HL-60/S4 (cell line): ENCODE measurements at regions not wholly inside any gene's neighbourhood (a gene's known extent, or its start where the extent isn't known, plus 50 kb on each side); places are given as distances from the start of the nearest gene placed in this dataset.

Source experiments
- in situ Hi-C: fragments of 300-500 bp; cut with MboI; formaldehyde crosslinking; loops from 2 replicates; pipeline ENCODE4 v1.14.3; 2022; ENCODE audit warnings: low sequenced_read_pairs

GRCh38 chr6:163947276-163947675 lies 532.8 kb downstream of the QKI start:
- in situ Hi-C loops = no loop called here

GRCh38 chr6:163946437-163946836 lies 531.9 kb downstream of the QKI start:
- in situ Hi-C loops = no loop called here

DNA sequence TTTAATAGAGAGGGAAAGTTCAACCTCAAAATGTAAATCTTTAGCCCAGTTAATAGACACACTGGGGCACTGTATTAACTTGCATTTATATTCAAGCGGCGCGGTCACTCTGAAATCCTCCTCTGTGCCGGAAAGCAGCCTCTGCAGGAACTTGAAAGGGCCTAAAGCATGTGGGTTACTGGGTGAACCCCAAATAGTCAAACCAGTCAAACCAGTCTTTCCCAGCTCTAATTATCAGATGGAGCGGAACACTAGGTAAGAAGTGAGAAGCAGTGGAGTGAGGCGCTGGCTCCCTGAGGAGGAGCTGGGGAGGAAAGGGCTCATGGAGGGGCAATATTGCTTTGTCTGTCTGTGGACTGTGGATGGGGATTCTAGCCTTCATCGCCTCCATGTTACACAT lies 531.3 kb downstream of the QKI start:
- in situ Hi-C loops = no loop called here

DNA sequence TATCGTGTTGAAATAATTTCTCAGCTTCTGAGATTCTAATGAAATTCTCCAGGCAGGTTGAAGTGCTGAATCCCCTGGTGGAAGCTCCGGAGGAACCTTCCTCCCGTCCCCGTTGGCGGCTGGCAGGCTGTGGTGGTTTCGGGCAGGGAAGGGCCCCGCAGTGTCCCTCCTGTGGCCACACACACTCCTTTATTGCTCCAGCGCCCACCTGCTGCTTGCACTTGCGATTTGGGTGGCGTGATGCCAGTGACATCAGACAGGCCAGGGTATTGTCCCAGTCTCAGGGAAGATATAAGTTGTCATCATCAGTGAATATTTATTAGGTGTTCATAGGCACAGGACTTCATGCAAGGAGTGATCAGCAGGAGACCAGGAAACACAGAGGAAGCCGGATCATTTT lies 530.4 kb downstream of the QKI start:
- in situ Hi-C loops = no loop called here

DNA sequence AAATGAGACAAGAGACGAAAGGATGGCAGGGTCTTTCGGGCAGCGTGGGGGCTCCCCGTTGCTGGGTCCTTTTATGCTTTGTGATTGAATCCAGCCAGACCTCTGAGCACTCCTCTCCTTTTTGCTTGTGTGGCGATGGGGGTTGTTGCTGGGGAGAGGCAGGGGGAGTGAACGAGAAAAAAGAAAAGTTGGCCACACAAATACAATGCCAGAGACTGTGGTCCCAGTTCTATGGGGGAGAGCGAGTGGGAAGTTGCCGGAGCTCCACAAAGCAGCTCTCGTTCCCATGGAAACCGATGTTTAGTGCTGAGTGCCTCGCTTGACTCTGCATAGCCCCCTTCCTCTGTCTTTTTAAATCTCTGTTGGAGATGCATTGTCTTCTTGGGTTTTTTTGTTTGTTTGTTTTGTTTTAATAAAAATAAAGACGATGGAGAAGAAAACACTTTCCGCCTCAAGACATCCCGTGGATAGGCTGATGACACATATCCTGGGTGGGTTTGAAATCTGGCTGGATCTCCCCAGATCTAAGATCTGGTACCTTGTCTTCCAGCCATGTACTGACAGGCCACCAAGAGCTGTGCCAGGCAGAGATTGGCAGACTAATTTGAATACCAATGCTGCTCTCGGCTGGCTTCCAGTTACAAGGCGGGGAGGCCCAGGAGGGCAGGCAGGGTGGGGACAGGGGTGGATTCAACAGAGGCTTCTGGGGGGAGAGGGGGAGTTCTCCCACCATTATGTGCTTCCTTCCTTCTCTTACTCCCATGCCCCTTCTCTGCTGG lies 529.3 kb downstream of the QKI start:
- in situ Hi-C loops = no loop called here

DNA sequence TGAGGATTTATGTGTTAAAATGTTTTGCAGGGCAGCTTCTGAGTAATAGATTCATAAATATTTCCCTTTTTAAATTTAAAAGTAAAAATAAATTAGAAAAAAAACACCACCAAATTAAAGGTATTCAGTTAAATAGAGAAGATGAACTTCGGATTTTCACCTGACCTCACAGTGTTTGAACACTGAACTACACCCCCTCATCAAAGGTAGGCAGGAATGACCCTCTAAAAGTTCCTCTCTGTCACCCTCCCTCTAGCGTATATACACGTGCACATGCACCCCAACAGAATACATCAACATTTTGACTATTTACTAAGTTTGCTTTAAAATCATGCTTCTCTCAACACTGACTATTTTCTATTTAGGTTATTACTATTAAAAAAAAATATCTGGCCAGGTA lies 528.3 kb downstream of the QKI start:
- in situ Hi-C loops = no loop called here

- in situ Hi-C loops = no loop called here
Measured at GRCh38 chr6:163941624-163941976, 527.1 kb downstream of the QKI start.

DNA sequence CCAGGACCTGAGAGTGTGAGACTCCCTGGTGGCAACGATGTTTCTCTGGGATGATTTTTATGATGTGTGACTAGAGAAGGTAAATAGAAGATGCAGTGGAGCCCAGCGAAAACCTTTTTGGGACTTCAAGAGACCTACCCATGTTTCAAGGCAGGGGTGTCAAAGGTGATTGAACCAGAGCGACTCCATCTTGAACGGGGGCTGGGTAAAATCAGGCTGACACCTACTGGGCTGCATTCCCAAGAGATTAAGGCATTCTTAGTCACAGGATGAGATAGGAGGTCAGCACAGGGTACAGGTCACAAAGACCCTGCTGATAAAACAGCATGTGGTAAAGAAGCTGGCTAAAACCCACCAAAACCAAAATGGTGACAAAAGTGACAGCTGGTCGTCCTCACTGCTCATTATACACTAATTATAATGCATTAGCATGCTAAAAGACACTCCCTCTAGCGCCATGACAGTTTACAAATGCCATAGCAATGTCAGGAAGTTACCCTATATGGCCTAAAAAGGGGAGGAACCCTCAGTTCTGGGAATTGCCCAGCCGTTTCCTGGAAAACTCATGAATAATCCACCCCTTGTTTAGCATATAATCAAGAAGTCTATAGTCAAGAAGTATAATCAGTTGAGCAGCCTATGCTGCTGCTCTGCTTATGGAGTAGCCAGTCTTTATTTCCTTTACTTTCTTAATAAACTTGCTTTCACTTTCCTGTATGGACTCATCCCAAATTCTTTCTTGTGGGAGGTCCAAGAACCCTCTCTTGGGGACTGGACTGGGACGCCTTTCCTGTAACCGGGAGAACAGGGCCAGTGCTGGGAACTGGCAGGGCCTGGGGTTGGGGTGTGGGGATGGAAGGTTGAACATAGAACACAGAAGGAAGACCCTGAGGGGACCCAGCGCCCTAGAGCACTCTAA lies 526.4 kb downstream of the QKI start:
- in situ Hi-C loops = no loop called here

GRCh38 chr6:163937071-163937470 lies 522.6 kb downstream of the QKI start:
- in situ Hi-C loops = no loop called here

- in situ Hi-C loops = no loop called here
Measured at GRCh38 chr6:163935158-163935762, 520.7 kb downstream of the QKI start.

- in situ Hi-C loops = no loop called here
Measured at GRCh38 chr6:163930012-163930411, 515.5 kb downstream of the QKI start.

DNA sequence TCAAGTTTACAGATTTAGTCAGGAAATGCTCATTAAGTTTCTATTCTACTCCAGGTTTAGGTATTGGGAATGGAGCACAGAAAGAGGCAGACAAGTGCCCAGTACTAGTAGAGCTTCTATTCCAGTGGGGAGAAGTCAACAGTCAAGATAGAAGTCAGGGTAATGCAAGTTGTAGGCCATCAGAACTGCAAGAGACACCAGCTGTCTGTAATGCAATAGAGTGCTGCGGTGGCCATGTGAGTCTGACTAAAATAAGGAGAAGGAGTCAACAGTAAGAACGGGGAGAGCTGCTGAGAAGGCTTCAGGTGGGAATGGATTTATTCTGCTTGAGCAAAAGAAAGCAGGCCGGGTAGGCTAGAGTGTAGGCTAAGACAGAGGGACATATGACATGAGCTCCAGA lies 515.0 kb downstream of the QKI start:
- in situ Hi-C loops = no loop called here

GRCh38 chr6:163926642-163927041 lies 512.1 kb downstream of the QKI start:
- in situ Hi-C loops = no loop called here

DNA sequence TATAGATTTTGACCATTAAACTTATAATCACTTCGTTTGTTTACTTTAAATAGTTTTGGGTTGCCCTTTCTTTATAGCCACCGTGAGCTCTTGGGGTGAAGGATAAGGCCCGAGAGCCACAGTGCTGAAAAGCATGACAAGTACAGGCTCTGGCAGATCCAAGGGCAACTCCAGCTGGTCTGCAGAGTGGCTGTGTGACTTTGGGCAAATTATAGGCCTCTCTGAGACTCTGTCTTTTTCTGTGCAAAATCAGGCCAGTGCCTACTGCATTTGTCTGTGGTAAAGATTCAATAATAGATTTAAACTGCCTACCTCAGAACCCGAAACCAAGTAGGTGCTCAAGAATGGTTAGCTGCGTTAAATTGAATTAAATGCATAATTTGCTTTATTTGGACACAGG lies 511.3 kb downstream of the QKI start:
- in situ Hi-C loops = no loop called here

- in situ Hi-C loops = no loop called here
Measured at GRCh38 chr6:163923658-163924411, 509.3 kb downstream of the QKI start.

- in situ Hi-C loops = no loop called here
Measured at GRCh38 chr6:163922562-163922961, 508.0 kb downstream of the QKI start.

- in situ Hi-C loops = no loop called here
Measured at GRCh38 chr6:163919652-163920051, 505.1 kb downstream of the QKI start.

DNA sequence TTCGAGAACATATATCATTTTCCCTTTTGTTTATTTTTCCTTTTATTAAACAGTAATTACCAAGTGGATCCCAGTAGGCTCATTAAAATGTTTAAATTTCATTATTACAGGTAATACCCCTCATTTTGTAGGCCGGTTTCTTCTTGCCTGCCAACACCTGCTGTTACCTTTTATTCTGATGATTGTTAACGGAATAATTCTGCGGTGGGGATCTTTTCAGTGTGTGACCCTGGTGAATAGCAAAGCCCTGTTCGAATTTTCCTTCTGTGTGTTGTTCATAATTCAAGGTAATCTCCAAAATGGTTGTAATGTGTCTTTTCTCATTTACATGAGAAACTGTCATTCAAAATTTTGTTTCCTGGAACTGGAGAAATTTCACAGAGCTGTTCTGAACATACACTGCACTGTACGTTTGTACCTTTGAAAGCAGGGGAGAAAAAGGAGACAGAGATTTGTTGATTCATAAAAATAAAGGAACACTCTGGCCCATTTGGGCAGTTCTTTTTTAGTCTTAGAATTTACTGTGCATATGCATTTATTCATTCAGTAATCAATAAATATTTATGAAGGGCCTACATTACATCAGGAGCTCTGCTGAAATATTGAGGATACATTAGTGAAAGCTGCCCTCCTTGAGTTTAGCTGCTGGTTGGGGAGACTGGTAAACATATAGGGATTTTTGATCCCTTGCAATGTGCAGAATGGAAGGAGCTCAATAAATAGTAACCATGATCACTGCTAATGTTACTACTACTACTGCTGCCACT lies 502.0 kb downstream of the QKI start:
- in situ Hi-C loops = no loop called here

GRCh38 chr6:163915131-163915530 lies 500.6 kb downstream of the QKI start:
- in situ Hi-C loops = no loop called here

GRCh38 chr6:163913045-163913444 lies 498.5 kb downstream of the QKI start:
- in situ Hi-C loops = no loop called here
